GM21360 (cell line): ENCODE measurements at regions not wholly inside any gene's neighbourhood (a gene's known extent, or its start where the extent isn't known, plus 50 kb on each side); places are given as distances from the start of the nearest gene placed in this dataset.

Source experiments
- ATAC-seq: cut with Tn5 transposase; IDR thresholded peaks from one replicate; pipeline ENCODE4 v1.9.1; 2021; ENCODE audit warnings: mild to moderate bottlenecking, moderate library complexity; ENCODE audit not compliant: unreplicated experiment

DNA sequence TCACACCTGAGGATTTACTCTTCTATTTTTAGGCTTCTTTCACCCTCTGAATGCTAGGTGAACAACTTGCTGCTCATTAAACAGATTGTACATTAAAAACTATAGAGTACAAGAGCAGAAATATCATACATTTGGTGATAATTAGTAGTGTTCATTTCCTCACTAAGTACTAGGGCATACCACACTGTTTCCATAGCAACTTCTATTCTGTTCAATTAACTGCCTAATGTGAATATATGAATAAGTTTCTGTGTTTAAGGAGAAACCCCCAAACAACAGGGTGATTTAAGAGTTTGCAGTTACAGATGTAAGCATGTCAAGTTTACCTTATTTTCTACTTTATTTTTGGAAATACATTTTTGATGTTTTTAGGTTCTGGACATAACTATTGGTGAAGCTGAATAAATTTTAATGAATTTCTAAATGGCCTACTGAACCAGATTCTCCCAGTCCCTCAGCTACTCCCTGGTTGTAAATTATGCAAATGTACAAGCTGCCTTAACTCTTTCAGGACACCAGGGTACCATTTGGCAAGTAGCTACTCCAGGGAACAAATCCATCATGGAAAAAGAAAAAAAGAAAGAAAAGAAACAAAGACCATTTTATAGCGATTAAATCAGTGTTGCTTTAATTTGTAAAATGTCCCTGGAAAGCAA is 199.8 kb upstream of the NAV3 start:
- no peak for ATAC-seq

DNA sequence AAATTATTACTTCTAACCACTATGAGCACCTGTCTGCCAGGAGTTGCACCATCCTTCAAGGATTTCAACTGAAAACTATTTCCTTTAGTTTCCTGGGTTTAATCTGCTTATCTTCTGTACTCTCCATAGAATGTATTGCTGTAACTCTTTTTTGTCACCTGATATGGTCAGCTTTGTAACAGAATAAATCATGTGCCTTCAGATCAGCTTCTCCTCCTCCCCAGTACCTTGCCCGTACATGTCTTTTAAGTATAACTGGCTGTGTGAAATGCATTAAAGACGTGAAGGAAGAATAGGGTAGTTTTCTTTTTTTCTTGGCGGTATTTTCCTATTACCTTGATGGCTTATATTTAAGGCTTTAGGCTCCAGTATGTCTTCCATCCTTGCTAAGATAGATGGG is 200.3 kb upstream of the NAV3 start:
- no peak for ATAC-seq

DNA sequence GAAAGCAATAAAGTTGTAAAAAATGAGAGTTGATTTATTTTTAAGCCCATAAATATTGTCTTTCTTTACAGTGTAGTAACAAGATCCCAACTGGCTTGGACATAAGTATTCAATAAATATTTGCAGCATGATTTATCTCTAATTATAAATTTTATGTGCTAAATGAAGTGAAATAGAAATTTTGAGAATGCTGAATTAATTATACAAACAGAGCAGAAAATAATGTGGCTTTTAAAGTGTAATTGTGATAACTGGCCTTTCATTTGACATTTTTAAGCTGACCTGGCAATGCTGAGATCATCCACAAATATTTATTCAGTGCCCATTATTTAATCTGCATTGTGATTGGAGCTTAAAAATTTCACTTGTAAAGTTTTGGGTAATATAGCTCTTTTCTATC is 201.6 kb upstream of the NAV3 start:
- ATAC-seq: no peak

DNA sequence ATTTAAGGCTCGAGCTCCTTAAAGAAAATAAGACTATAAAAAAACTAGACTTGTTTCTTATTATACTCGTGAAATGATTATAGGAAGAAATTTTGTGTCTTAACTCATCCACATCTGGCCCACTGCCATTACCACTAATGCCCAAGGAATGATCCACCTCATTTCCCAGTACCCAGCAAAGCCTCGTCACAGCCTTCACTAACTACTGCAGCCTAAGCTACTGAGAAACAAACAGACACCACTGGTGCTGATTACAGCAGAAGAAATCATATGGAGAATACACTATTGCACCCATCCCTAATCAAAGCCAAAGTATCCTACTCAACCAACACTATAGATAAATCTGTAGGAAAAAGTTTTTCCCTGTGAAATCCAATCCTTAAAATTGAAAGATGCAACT is 205.3 kb upstream of the NAV3 start:
- ATAC-seq: no peak

DNA sequence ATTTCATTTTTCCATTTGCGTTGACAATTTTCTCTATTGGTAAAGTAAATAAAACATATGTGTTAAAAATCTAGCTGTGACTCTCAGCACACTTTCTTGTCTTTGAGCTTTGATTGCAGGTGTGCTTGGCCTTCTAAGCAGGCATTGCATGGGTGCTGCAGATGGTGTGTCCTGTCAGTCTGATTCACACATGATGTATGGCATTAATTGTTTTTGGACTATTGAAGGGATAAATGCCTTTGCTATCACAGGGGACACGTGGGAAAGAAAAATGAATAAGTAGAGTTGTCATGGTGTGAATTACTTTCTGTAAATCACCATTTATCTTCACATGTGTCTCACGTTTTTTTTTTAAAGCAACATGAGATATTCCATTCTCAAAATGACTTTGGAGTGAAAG is 211.3 kb upstream of the NAV3 start:
- ATAC-seq: no peak

DNA sequence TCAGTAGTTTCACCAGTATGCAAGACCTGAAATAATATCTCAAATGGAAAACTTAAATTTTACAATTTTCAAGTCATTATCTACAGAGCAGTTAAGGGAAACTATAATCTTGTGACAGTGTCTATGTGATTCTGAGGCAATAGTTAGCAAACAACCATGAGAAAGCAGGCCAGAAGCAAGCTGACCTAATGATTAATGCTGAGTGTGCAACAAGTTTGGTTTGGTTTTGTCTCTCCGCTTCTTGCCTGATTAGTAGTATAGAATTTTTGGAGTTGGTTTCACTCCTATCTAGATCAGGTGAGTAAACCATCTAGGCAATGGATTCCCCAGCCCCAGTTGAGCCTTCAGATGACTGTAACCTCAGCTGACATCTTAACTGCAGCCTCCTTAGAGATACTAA is 212.9 kb upstream of the NAV3 start:
- no peak for ATAC-seq

DNA sequence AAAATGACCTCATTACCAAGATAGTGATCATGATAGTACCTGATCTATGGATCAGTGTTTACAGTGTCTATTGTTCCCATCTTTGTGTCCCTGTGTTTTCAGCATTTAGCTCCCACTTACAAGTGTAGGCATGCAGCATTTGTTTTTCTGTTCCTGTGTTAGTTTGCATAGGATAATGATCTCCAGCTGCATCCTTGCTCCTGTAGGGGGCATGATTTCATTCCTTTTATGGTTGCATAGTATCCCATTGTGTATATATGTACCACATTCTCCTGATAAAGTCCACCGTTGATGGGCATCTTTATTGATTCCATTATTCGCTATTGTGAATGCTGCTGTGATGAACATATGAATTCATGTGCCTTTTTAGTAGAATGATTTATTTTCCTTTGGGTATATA is 215.4 kb upstream of the NAV3 start:
- ATAC-seq: no peak

DNA sequence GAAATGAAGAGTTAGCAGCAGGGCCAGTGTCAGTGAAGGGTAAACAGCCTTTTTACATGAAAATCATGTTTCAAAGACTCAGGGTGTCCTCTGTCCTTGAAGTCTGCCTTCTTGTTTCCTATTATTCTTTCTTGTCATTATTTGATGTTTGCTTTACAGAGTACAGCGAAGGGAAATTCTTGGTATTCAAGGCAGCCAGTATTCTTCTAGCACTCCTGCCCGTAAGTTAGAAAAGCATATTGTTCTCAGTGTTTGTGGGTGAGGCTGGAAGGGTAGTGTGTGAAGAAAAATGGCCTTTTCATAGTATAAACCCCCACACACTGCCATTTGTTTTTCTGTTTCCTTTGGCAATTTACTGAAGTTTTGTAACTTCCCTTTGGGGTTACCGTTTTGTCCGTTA is 217.3 kb upstream of the NAV3 start:
- ATAC-seq: no peak

DNA sequence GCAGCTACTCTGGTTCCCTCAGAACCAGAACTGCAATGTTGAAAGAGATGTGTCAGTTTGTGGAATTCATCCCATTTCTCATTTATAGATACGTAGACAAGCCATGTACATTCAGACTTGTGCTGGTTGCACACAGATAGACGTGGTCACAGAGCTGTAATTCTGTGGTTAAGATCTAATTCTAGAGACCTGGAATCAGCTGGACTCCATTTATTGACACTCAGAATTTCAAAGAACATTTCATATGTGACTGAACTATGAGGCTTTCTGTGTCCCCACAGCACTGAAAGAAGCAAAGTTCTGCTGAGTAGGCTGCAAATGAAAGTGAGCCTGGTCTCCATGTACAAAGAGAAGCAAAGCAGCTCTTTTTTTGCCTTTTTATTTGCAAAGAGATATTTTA is 220.2 kb upstream of the NAV3 start:
- no peak for ATAC-seq

DNA sequence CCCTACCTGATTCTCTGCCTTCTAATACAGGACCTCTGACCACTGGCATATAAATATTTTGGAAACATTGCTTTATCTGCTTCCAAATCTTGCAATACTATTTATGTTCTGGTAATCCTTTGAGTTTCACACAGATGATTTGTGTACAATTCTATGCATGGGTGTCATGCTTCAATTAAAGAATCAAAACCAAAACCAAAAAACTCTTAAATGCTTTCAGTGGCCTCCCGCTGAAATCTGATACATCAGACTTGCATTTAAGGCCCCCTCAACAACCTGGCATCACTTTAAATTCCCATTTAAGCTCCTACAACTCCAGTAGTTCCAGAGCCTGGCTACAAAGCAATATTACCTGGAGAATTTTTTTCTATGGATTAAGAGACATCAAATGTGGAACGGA is 221.7 kb upstream of the NAV3 start:
- no peak for ATAC-seq

DNA sequence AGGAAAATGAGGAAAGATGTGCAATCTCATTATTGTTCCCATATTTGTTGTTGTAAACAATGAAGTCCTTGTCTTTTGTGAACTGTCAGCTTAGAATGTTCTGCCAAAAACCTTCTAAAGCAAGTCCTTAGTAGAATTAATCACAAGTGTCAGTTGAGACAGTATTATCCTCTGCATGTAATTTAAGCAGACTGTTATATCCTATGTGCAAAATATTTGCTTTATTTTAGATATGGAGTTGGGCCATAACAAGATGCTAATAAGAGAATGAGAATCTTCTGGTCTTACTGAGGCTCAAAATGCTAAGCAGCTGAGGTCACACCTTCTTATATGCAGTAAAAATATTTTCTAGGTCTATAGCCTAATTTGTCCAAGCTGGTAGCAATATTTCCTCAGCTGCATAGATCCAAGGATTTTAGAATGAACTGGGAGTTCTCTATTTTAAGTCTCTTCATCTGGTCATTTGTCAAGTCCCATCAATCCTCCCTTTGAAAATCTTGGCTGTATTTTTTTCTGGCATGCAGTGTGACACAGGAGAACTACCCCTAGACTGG is 222.3 kb upstream of the NAV3 start:
- no peak for ATAC-seq

DNA sequence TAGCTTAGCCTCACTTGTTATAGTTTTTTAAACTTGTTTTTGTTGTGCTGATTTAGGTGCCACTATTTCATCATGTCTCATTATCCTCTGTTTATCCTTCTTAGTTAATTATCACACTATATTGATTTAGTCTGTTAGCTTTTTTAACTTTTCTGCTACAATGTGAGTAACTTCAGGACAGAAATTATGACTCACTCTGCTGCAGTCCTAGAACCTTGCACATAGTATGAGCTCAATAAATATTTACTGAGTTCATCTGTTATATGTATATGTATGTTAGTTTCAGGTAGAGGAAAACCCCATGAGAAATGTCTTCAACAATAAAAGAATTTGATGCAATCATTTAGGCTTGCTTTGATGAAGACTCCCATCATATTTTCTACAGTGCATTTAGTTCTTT is 224.3 kb upstream of the NAV3 start:
- ATAC-seq: no peak

DNA sequence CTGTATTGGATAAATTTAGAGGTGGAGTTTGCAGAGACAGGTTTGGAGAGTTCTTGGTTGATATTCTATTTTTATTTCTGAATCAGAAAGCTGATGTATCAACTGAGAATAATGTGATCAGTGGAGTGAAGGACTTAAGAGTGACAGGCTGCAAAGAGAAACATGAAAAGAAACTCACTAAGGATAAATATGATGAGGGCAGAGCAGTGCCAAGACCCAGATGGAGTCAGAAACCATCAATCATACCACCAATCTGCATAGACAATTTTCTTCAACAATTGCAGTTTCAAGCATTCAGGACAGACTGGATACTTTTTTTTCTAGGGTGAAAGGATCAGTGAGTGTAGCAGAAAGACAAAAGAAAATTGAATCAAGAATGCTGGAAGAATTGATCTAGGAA is 226.7 kb upstream of the NAV3 start:
- ATAC-seq: no peak

DNA sequence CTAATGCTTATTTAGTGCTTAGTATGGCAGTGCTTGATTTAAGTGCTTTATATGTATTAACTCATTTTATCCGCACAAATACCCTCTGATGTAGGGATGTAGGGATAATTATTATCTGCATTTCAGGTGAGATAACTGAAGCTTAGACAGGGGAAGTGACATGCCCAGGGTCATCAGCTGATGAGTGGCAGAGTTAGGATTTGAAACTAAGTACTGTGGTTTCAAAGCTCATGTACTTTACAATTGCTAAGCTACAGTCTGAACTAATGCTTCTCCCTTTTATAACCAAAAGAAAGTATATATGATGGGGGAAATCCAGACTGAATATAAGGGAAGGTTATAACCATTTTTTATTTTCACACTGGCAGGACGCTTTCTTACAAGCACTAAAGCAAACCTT is 229.6 kb upstream of the NAV3 start:
- no peak for ATAC-seq

DNA sequence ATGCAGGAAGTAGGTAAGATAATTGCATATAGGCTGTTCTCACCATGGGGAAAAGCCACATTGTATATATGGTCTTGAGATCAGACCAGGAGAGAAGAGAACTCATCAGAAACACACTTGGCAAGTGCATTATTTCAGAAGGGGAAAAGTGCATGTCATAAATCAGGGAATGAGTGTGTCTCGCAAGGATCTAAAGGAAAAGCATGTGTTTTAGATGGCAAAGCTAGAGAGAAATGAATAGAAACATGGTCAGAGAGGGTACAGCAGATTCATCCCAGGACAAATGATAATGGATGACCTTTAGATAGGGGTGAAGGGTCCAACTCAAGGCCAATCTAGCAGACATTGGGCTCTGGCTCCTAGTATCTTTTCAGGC is 230.2 kb upstream of the NAV3 start:
- no peak for ATAC-seq

DNA sequence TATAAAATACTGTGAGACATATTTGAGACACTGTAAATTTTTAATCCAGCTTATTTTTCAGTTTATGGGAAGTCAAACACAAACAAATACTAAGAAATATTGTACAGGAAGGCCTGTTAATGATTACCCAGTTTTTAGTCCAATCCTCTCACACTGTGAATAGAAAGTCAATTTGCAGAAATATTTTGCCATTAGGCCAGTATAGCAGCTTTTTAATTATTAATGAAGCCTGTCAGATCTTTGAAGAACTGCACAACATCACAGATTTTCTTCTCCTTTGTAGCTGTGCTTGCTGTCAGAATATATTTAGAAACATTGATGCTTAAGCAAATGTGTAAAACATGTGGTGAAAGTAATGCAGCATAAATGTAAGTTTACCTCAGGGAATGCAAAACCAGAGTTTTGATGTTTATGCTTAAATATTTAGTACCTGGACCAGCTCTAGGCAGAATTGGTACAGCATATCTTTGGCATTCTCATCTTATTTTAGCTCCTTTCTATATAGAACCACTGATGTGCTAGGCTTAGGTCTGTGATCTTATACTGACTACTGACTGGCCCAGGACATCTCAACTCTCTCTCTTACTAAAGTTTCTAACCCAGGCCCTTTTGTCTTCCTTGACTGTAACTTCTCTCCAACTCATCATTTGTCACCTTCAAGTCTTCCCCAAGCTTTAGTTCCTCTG is 230.8 kb upstream of the NAV3 start:
- no peak for ATAC-seq

DNA sequence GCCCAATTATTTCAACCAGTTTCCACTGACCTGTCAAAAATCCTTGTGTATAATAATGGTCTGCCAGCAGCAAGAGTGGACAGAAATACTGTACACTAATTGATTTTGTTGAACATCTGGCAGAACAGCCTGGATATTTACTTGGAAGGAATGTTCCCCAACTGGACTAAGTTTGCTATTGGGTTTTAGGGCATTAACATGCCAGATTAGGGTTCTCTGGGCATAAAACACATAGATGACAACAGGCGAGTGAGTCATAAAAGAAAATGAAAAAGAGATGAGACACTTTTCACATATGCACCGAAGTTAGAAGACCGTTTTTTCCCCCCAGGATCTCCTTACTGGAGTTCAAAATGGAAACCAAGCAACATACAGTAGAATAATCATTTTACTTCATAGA is 236.3 kb upstream of the NAV3 start:
- no peak for ATAC-seq

DNA sequence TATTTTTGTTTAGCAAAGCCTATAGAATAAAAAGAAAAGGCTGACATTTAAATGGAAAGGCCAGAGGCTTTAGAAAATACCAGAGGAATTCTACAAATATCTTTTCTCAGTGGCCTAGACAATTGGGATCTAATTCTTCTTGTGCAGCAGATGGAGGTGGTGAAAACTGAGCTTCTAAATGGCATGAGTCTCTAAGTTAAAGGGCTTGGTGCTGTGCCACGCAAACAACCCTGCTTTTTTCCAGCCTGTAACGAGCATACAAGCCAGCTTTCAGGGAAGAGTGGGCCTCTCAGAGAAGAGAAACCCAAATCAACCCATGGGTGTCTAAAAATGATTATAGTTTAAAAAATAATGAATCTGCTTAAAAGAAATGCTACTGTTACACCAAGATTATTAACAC is 237.9 kb upstream of the NAV3 start:
- no peak for ATAC-seq

DNA sequence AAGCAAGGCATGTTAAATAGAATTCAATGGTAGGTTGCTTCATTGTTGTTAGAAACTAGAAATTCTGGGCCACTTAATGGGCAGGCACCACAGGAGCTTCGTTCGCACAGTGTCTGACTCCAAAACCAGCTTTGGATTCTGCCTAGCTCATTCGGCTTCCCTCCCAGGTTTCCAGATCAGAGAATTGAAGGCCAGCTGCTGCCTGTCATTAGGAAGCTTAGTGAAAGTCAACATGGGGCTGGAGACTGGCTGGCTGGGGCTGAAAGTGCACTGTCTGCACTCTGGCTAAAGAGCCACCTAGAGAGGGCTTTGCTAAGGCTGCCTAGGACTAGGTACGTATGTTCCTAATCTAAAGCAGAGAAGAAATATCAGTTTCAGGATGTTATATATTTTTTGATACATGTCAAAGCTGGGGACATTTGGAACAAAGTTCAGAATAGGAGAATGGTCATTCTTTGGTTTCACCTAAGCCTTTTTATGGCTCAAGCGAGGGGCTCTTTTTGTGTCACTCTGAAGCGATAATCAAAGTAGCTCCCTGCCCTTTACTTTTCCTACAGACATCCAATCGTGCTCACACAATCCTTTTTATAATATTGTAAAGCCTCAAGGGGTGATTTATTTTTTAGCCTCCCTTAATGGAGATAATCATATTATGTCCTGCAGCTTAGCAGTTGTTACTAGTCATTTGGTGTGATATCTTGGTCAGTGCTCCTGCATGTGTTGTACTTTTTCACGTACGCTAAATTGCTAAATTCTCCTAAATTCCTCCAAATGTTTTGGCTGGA is 238.5 kb upstream of the NAV3 start:
- no peak for ATAC-seq

DNA sequence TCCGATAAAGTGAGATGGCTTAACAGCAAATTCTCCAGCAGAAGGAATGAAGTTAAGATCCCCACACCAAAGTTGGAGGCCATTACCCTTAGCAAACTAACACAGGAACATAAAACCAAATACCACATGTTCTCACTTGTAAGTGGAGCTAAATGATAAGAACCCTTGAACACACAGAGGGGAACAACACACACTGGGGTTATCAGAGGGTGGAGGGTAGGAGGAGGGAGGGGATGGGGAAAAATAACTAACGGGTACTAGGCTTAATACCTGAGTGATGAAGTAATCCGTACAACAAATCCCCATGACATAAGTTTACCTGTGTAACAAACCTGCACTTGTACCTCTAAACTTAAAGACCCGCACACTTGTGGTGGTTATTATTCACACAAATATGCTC is 240.4 kb upstream of the NAV3 start:
- no peak for ATAC-seq

DNA sequence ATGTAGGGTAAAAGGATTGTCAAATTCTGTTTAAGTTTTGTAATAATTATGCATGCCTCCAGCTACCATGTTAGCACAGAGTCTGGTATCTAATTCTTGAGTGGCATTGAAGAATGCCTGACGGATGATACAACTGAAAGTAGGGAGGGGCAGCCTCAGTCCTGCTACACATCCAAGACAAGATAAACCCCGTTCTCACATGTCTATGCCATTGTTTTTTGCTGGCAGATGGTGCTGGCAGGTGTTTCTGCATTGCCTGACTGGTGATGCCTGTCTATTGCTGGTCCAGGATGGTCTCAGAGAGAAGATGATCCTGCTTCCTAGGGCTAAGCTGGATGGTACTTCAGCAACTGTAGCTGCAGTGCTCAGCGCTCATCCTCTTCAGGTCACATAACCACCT is 245.8 kb upstream of the NAV3 start:
- no peak for ATAC-seq
